SK-N-SH (cell line): ENCODE measurements at regions not wholly inside any gene's neighbourhood (a gene's known extent, or its start where the extent isn't known, plus 50 kb on each side); places are given as distances from the start of the nearest gene placed in this dataset.

Experiments
- CTCF ChIA-PET: fragments of 300-600, 350-600 bp; formaldehyde crosslinking; extraction: SDS; loops from one replicate; lab custom pipeline; 2021; lab: Yijun Ruan, JAX
- POLR2A ChIA-PET: fragments of 350-600 bp; sonication (Branson Sonifier 250); formaldehyde crosslinking; extraction: SDS; loops from one replicate; lab custom pipeline; 2020; ENCODE audit warnings: antibody characterized with exemption, inconsistent platforms; lab: Yijun Ruan, JAX
- DNase-seq: peaks from one replicate; pipeline ENCODE4 v3.0.0; 2012
- H2AFZ ChIP-seq: fragments of 200-600 bp; sonication (generic); 2 replicates; pipeline ENCODE4 v1.8.1; 2016; ENCODE audit warnings: antibody characterized with exemption, mild to moderate bottlenecking, low read depth
- H3F3A ChIP-seq: fragments of 200-600 bp; sonication (generic); replicated peaks from 2 replicates; pipeline ENCODE3; 2016; ENCODE audit warnings: antibody characterized with exemption, mild to moderate bottlenecking; ENCODE audit not compliant: insufficient read depth
- H3K27ac ChIP-seq, 2 experiments: fragments of 200-500 bp in 1 of 2; fragments of 200-600 bp in 1 of 2; sonication (Bioruptor generic) in 1 of 2; sonication (generic), shearing (Covaris generic) in 1 of 2; 2 replicates each; pipeline versions ENCODE4 v1.5.1 to v1.6.1; 2014 to 2016; ENCODE audit warnings: low read depth in 2 of 2, inconsistent platforms in 1 of 2, low read length in 1 of 2, mild to moderate bottlenecking in 1 of 2, mixed read lengths in 1 of 2
- H3K27me3 ChIP-seq: fragments of 200-600 bp; sonication (generic), shearing (Covaris generic); 2 replicates; pipeline ENCODE4 v1.6.1; 2016; ENCODE audit warnings: mixed run types; ENCODE audit not compliant: insufficient read depth
- H3K36me3 ChIP-seq, 2 experiments: fragments of 200-500 bp in 1 of 2; fragments of 200-600 bp in 1 of 2; sonication (Bioruptor generic) in 1 of 2; sonication (generic) in 1 of 2; replicated peaks in 1 of 2; 2 replicates each; pipeline versions ENCODE3 to v1.5.1; 2014 to 2016; ENCODE audit warnings: low read length in 1 of 2, mild to moderate bottlenecking in 1 of 2; ENCODE audit not compliant: insufficient read depth in 2 of 2, control insufficient read depth in 1 of 2
- H3K4me1 ChIP-seq, 2 experiments: fragments of 200-500 bp in 1 of 2; fragments of 200-600 bp in 1 of 2; sonication (Bioruptor generic) in 1 of 2; sonication (generic), shearing (Covaris generic) in 1 of 2; 2 replicates each; pipeline versions ENCODE4 v1.5.1 to v1.6.1; 2014 to 2016; ENCODE audit warnings: low read depth in 1 of 2, low read length in 1 of 2, mixed run types in 1 of 2; ENCODE audit not compliant: insufficient read depth in 2 of 2, control insufficient read depth in 1 of 2
- H3K4me2 ChIP-seq: fragments of 200-600 bp; sonication (generic), shearing (Covaris generic); 2 replicates; pipeline ENCODE4 v1.6.1; 2017; ENCODE audit warnings: mixed run types
- H3K4me3 ChIP-seq, 2 experiments: fragments of 200-500 bp in 1 of 2; fragments of 200-600 bp in 1 of 2; sonication (Bioruptor generic) in 1 of 2; sonication (generic), shearing (Covaris generic) in 1 of 2; 2 replicates each; pipeline versions ENCODE4 v1.5.1 to v1.8.1; 2014 to 2016; ENCODE audit warnings: low read depth in 2 of 2, inconsistent platforms in 1 of 2, low read length in 1 of 2, mild to moderate bottlenecking in 1 of 2, mixed read lengths in 1 of 2, moderate library complexity in 1 of 2
- H3K79me2 ChIP-seq: fragments of 200-600 bp; sonication (generic); 2 replicates; pipeline ENCODE4 v1.8.1; 2017; ENCODE audit warnings: mild to moderate bottlenecking; ENCODE audit not compliant: insufficient read depth
- H3K9ac ChIP-seq: fragments of 200-600 bp; sonication (generic); 2 replicates; pipeline ENCODE4 v1.6.1; 2017; ENCODE audit warnings: mixed run types
- H3K9me2 ChIP-seq: fragments of 200-600 bp; sonication (generic); 2 replicates; pipeline ENCODE4 v1.6.1; 2017; ENCODE audit warnings: mixed run types
- H3K9me3 ChIP-seq: fragments of 200-600 bp; sonication (generic); 2 replicates; pipeline ENCODE4 v1.6.1; 2017; ENCODE audit warnings: mixed run types, mild to moderate bottlenecking, moderate library complexity
- H4K20me1 ChIP-seq: fragments of 200-600 bp; sonication (generic); 2 replicates; pipeline ENCODE4 v1.6.1; 2017; ENCODE audit warnings: mild to moderate bottlenecking, mixed run types; ENCODE audit not compliant: insufficient read depth
- FOXJ3 ChIP-seq: sonication (generic); formaldehyde crosslinking; IDR thresholded peaks from 2 replicates; pipeline ENCODE4 v1.5.1; 2020; ENCODE audit warnings: mild to moderate bottlenecking, missing genetic modification reagents
- FOXM1 ChIP-seq: IDR thresholded peaks from 2 replicates; pipeline ENCODE4 v1.4.0; 2012; ENCODE audit warnings: low read depth, mild to moderate bottlenecking
- GABPA ChIP-seq: IDR thresholded peaks from 2 replicates; pipeline ENCODE4 v1.4.0; 2012; ENCODE audit warnings: low read depth, mild to moderate bottlenecking
- GATA2 ChIP-seq: sonication (generic); formaldehyde crosslinking; IDR thresholded peaks from 2 replicates; pipeline ENCODE4 v1.5.0; 2020; ENCODE audit warnings: mild to moderate bottlenecking, missing genetic modification reagents
- IRF3 ChIP-seq: fragments of 150-350 bp; IDR thresholded peaks from 2 replicates; pipeline ENCODE4 v1.6.1; 2016; ENCODE audit warnings: mild to moderate bottlenecking, low read depth, low read length
- JUND ChIP-seq: IDR thresholded peaks from 2 replicates; pipeline ENCODE4 v1.4.0; 2012
- MEF2A ChIP-seq: IDR thresholded peaks from 2 replicates; pipeline ENCODE4 v1.4.0; 2012; ENCODE audit warnings: low read depth, borderline replicate concordance
- MXI1 ChIP-seq: IDR thresholded peaks from 2 replicates; pipeline ENCODE4 v1.6.1; 2012; ENCODE audit warnings: mild to moderate bottlenecking, low read depth, low read length, improper control_type of control experiment
- NRF1 ChIP-seq: IDR thresholded peaks from 2 replicates; pipeline ENCODE4 v1.6.1; 2012; ENCODE audit warnings: low read depth, mild to moderate bottlenecking, low read length
- RAD21 ChIP-seq: IDR thresholded peaks from 2 replicates; pipeline ENCODE4 v1.6.1; 2012; ENCODE audit warnings: mild to moderate bottlenecking, low read length
- RCOR1 ChIP-seq: fragments of 150-350 bp; IDR thresholded peaks from 2 replicates; pipeline ENCODE4 v1.6.1; 2017; ENCODE audit warnings: antibody characterized with exemption, low read length
- RFX5 ChIP-seq: IDR thresholded peaks from 2 replicates; pipeline ENCODE4 v1.6.1; 2012; ENCODE audit warnings: mild to moderate bottlenecking, improper control_type of control experiment, low read length
- TCF12 ChIP-seq: IDR thresholded peaks from 2 replicates; pipeline ENCODE4 v1.4.0; 2012
- YY1 ChIP-seq: IDR thresholded peaks from 2 replicates; pipeline ENCODE4 v1.4.0; 2012; ENCODE audit warnings: low read depth, mild to moderate bottlenecking
- ZBTB33 ChIP-seq: IDR thresholded peaks from 2 replicates; pipeline ENCODE4 v1.4.0; 2012; ENCODE audit warnings: low read depth, borderline replicate concordance
- WGBS: methylation state at CpG from one replicate; pipeline ENCODE4 v1.1.6; 2017; ENCODE audit warnings: low lambda C conversion rate; 5-methylcytosine and 5-hydroxymethylcytosine counted together
- TF ChIP-seq, protein P1 (sequence below): fragments of 150-350 bp; IDR thresholded peaks from 2 replicates; pipeline ENCODE4 v1.6.1; 2017; ENCODE audit warnings: antibody characterized with exemption, low read length, low read depth, borderline replicate concordance
- TF ChIP-seq, protein P2 (sequence below): IDR thresholded peaks from 2 replicates; pipeline ENCODE4 v1.4.0; 2012; ENCODE audit warnings: low read depth, borderline replicate concordance

- no peak for TF ChIP-seq IRF3
- TF ChIP-seq RAD21: no peak
- TF ChIP-seq JUND: no peak
These were observed 88.6 kb downstream of the FOXA2 start (continued) for GRCh38 chr20:22495789-22496188.

DNA sequence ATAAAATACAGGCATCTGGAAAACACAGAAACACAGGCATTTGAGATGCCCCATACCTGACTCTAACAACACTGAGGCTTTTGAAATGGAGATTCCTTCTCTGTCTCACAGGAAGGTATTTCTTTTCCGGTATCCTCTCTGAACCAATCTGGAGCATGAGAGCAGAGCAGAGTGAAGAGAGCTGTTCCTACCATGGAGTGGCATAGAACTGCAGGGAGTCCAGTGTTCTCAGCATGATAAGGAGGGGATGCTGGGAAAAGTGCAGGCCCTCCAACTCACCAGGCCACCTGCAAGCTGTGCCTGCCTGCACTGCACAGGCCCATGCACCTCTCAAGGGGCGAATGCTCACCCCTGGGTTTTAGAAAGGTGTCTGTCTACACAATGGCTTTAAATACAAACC is 89.2 kb downstream of the FOXA2 start:
- Histone ChIP-seq H3K9ac (no peak overlapping the region), H3F3A (no peaks in the 10 kb centered on the region), H3K36me3 (no peaks in the 10 kb centered on the region), H3K4me2 (no peak overlapping the region), H3K4me1 (no peaks in the 10 kb centered on the region), H3K9me2 (no peaks in the 10 kb centered on the region), H4K20me1 (no peaks in the 10 kb centered on the region), H3K27ac (no peak overlapping the region), H2AFZ (no peak overlapping the region), H3K9me3 (no peaks in the 10 kb centered on the region), H3K79me2 (no peaks in the 10 kb centered on the region), H3K4me3 (no peak overlapping the region), H3K27me3 (peaks cover 12% of the 10 kb centered on the region)
- CTCF ChIA-PET: no interaction called here
- TF ChIP-seq, protein P1, sequence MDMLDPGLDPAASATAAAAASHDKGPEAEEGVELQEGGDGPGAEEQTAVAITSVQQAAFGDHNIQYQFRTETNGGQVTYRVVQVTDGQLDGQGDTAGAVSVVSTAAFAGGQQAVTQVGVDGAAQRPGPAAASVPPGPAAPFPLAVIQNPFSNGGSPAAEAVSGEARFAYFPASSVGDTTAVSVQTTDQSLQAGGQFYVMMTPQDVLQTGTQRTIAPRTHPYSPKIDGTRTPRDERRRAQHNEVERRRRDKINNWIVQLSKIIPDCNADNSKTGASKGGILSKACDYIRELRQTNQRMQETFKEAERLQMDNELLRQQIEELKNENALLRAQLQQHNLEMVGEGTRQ: no peak
- TF ChIP-seq FOXM1: no peak
- TF ChIP-seq YY1: no peak
- TF ChIP-seq GATA2: no peak
- TF ChIP-seq TCF12: no peak
- no peak for TF ChIP-seq NRF1
- TF ChIP-seq RFX5: no peak
- TF ChIP-seq FOXJ3 (CRISPR knock-in tag): no peak
- POLR2A ChIA-PET: no interaction called here
- whole genome bisulfite sequencing: 10% methylated on average over 2 of the region's 2 CpGs
- DNase-seq: no peak

- 11% methylated on average over 2 of the region's 2 CpGs for WGBS
- CTCF ChIA-PET: interaction anchor here (0.6 to 1.2 kb wide), 2 partner anchors 9 to 63 kb away, joined by 3 read pairs; no protein-coding TSS in a partner anchor
These were observed 91.9 kb downstream of the FOXA2 start for GRCh38 chr20:22492497-22492896.

More at GRCh38 chr20:22492497-22492896, 91.9 kb downstream of the FOXA2 start:
- Histone ChIP-seq H3K27ac (no peak overlapping the region), H3K4me2 (no peak overlapping the region), H3K9me2 (no peaks in the 10 kb centered on the region), H3K79me2 (no peaks in the 10 kb centered on the region), H3K4me3 (no peak overlapping the region), H4K20me1 (no peaks in the 10 kb centered on the region), H3K27me3 (peaks cover 13% of the 10 kb centered on the region), H3K9me3 (no peaks in the 10 kb centered on the region), H3K36me3 (no peaks in the 10 kb centered on the region), H3F3A (no peaks in the 10 kb centered on the region), H2AFZ (no peak overlapping the region), H3K4me1 (no peaks in the 10 kb centered on the region), H3K9ac (no peak overlapping the region)
- POLR2A ChIA-PET: no interaction called here
- DNase-seq: no peak
- no peak for TF ChIP-seq GABPA
- no peak for TF ChIP-seq MXI1
- no peak for TF ChIP-seq MEF2A
- TF ChIP-seq, protein P1: no peak
- no peak for TF ChIP-seq ZBTB33
- TF ChIP-seq, protein P2, sequence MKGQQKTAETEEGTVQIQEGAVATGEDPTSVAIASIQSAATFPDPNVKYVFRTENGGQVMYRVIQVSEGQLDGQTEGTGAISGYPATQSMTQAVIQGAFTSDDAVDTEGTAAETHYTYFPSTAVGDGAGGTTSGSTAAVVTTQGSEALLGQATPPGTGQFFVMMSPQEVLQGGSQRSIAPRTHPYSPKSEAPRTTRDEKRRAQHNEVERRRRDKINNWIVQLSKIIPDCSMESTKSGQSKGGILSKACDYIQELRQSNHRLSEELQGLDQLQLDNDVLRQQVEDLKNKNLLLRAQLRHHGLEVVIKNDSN: no peak
- TF ChIP-seq RCOR1: no peak
